ENCODE measurements at regions not wholly inside any gene's neighbourhood (a gene's known extent, or its start where the extent isn't known, plus 50 kb on each side); places are given as distances from the start of the nearest gene placed in this dataset.

DNA sequence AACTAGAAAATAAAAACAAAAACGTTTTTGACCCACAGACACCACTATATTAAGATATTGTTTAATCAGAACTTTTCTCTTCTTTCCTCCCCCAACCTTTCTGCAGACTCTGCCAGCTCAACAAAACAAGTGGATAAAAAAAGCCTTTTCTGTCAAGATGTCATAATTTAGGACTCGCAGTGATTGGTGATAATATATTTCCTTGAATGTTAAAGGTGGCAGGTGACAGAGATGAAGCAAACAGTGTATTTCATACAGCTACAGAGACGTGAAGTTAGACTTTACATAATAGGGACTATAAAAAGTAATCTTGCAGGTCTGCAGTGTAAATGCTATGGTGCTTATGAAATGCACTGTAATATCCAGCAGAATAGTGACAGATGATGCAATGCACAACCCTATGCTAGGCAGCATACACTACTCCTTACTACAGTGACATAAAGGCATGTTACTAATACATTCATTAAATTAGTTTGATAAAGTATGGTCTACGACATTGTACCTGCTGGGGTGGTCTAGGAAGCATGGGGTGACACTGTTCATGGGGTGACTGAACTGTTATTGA lies 326.7 kb upstream of the GRAMD2B start:
- H3K27ac ChIP-seq (ENCODE audit: low read depth, low read length): no peak overlapping the region
- H3K36me3 ChIP-seq (ENCODE audit: insufficient read depth, low read length): no peaks in the 10 kb centered on the region
- H3K9me3 ChIP-seq (ENCODE audit: low read length): no peaks in the 10 kb centered on the region
- no peaks in the 10 kb centered on the region for H3K27me3 ChIP-seq (ENCODE audit: control insufficient read depth in 1 of 2, insufficient read depth in 2 of 2, low read length in 2 of 2)
- H3K4me1 ChIP-seq (ENCODE audit: insufficient read depth, low read length): no peaks in the 10 kb centered on the region
- H3K4me3 ChIP-seq (ENCODE audit: low read depth in 1 of 2, low read length in 2 of 2): no peak overlapping the region
- H3K9ac ChIP-seq (ENCODE audit: low read length): no peak overlapping the region

DNA sequence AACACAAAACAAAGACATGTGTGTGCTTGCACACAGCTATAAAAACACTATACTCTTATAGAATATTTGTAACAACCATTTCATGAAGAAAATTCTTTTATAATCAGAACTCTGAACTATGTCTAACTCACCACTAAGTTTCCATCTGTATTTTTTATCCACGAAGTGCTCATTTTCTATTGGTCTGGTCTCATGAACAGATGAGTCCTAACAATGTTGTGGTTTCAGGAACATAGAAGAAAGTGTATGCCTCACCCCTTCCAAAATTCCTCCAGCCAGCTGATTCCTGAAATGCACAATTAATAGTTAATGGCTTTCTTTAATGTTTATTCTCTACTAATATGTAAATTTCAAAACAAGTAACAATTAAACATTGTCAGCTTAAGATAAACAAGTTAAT lies 325.3 kb upstream of the GRAMD2B start:
- Histone ChIP-seq H3K27ac (ENCODE audit: low read depth, low read length) (no peak overlapping the region), H3K9ac (ENCODE audit: low read length) (no peak overlapping the region), H3K36me3 (ENCODE audit: insufficient read depth, low read length) (no peaks in the 10 kb centered on the region), H3K27me3 (ENCODE audit: control insufficient read depth in 1 of 2, insufficient read depth in 2 of 2, low read length in 2 of 2) (no peaks in the 10 kb centered on the region), H3K9me3 (ENCODE audit: low read length) (no peaks in the 10 kb centered on the region), H3K4me1 (ENCODE audit: insufficient read depth, low read length) (no peaks in the 10 kb centered on the region), H3K4me3 (ENCODE audit: low read depth in 1 of 2, low read length in 2 of 2) (no peak overlapping the region)

DNA sequence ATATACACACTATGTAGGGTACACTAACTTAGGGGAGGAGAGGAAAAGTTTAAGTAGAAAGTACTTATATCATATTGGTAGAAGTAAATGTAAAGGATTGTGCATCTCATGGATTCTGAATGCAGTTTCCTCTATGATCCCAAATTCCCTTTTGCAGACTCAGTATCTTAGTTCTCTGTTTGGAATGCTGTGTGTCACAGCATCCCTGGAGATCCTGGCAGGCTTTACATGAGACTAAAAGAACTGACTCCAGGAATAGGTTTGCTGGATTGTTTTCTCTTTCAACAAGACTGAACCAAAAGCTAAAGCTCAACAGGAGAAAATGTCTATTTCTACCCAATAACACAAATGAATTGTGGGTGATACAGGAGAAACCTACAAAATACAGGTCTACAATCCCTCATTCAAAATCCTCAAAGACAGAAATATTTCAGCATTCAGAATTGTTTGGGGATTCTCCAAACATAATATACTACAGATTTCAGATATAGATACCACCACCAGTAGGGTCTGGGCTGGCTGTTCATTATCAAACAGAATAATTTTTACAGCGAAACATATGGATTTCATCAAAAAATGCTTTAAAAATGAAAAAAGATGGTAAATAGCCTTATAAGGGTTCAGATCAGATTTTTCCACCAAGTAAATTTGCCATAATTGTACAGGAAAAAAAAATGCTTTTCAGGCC lies 324.7 kb upstream of the GRAMD2B start:
- no peak overlapping the region for H3K9ac ChIP-seq (ENCODE audit: low read length)

DNA sequence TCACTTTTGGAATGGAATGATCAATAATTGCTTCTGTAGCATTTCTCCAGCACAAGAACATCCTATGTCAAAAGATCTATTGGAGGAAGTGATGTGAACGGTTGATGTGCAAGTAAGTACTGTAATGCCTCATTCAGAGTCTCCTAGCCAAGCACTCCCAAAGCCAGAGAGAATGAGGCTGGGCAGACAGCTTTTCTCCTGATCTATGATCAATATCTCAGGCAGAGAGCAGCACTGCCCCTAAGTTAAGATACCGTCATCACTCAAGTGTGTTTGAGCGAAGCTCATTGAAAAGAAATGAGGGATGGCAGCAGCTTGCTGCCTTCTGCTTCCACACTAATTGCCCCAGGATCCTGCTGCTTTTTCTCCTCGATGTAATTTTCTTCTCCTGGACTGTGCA lies 324.1 kb upstream of the GRAMD2B start:
- H3K4me3 ChIP-seq (ENCODE audit: low read depth in 1 of 2, low read length in 2 of 2): no peak overlapping the region
- no peak overlapping the region for H3K9ac ChIP-seq (ENCODE audit: low read length)
- no peak overlapping the region for H3K27ac ChIP-seq (ENCODE audit: low read depth, low read length)
- H3K9me3 ChIP-seq (ENCODE audit: low read length): no peaks in the 10 kb centered on the region
- H3K27me3 ChIP-seq (ENCODE audit: control insufficient read depth in 1 of 2, insufficient read depth in 2 of 2, low read length in 2 of 2): no peaks in the 10 kb centered on the region
- H3K36me3 ChIP-seq (ENCODE audit: insufficient read depth, low read length): no peaks in the 10 kb centered on the region
- no peaks in the 10 kb centered on the region for H3K4me1 ChIP-seq (ENCODE audit: insufficient read depth, low read length)

More for the DNA sequence above, 324.7 kb upstream of the GRAMD2B start:
- Histone ChIP-seq H3K27me3 (ENCODE audit: control insufficient read depth in 1 of 2, insufficient read depth in 2 of 2, low read length in 2 of 2) (no peaks in the 10 kb centered on the region), H3K27ac (ENCODE audit: low read depth, low read length) (no peak overlapping the region), H3K9me3 (ENCODE audit: low read length) (no peaks in the 10 kb centered on the region), H3K4me1 (ENCODE audit: insufficient read depth, low read length) (no peaks in the 10 kb centered on the region), H3K4me3 (ENCODE audit: low read depth in 1 of 2, low read length in 2 of 2) (no peak overlapping the region), H3K36me3 (ENCODE audit: insufficient read depth, low read length) (no peaks in the 10 kb centered on the region)

DNA sequence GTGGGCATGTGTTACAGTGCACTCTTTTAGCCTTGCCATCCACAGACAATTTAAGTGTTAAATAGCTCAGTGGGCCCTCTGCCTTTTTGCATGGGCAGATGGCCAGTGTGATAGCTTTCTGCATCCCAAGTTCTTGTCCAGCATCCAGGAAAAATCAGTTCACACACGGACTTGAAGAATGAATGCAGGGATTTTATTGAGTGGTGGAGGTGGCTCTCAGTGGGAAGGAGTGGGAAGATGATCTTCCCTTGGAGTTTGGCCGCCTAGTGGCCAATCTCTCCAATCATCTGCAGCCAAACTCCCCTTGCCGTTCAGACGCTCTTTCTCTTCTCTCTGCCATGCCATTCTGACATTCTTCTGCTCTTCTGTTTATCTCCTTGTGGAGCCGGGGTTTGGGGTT lies 322.4 kb upstream of the GRAMD2B start:
- H3K36me3 ChIP-seq (ENCODE audit: insufficient read depth, low read length): no peaks in the 10 kb centered on the region
- no peaks in the 10 kb centered on the region for H3K4me1 ChIP-seq (ENCODE audit: insufficient read depth, low read length)
- H3K27ac ChIP-seq (ENCODE audit: low read depth, low read length): no peak overlapping the region
- H3K9ac ChIP-seq (ENCODE audit: low read length): no peak overlapping the region
- no peak overlapping the region for H3K4me3 ChIP-seq (ENCODE audit: low read depth in 1 of 2, low read length in 2 of 2)
- H3K9me3 ChIP-seq (ENCODE audit: low read length): no peaks in the 10 kb centered on the region
- no peaks in the 10 kb centered on the region for H3K27me3 ChIP-seq (ENCODE audit: control insufficient read depth in 1 of 2, insufficient read depth in 2 of 2, low read length in 2 of 2)

- no peak overlapping the region for H3K4me3 ChIP-seq (ENCODE audit: low read depth in 1 of 2, low read length in 2 of 2)
- no peak overlapping the region for H3K27ac ChIP-seq (ENCODE audit: low read depth, low read length)
- H3K9me3 ChIP-seq (ENCODE audit: low read length): no peaks in the 10 kb centered on the region
- no peaks in the 10 kb centered on the region for H3K36me3 ChIP-seq (ENCODE audit: insufficient read depth, low read length)
- H3K4me1 ChIP-seq (ENCODE audit: insufficient read depth, low read length): no peaks in the 10 kb centered on the region
- H3K9ac ChIP-seq (ENCODE audit: low read length): no peak overlapping the region
- no peaks in the 10 kb centered on the region for H3K27me3 ChIP-seq (ENCODE audit: control insufficient read depth in 1 of 2, insufficient read depth in 2 of 2, low read length in 2 of 2)
These were observed 321.3 kb upstream of the GRAMD2B start for GRCh38 chr5:126101901-126102300.

DNA sequence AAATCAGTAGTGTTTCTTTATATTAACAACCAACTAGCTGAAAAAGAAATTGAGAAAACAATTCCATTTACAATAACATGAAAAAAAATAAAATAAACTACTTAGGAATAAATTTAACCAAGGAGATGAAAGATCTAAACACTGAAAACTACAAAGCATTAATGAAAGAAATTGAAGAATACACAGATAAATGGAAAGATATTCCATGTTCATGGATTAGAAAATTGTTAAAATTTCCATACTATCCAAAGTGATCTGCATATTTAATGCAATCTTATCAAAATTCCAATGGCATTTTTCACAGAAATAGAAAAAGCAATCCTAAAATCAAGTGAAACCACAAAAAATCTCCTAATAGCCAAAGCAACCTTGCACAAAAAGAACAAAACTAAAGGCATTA lies 320.2 kb upstream of the GRAMD2B start:
- Histone ChIP-seq H3K4me3 (ENCODE audit: low read depth in 1 of 2, low read length in 2 of 2) (no peak overlapping the region), H3K27ac (ENCODE audit: low read depth, low read length) (no peak overlapping the region), H3K9ac (ENCODE audit: low read length) (no peak overlapping the region)

GRCh38 chr5:126103868-126104267 lies 319.3 kb upstream of the GRAMD2B start:
- H3K27ac ChIP-seq (ENCODE audit: low read depth, low read length): no peak overlapping the region
- H3K9ac ChIP-seq (ENCODE audit: low read length): no peak overlapping the region
- no peak overlapping the region for H3K4me3 ChIP-seq (ENCODE audit: low read depth in 1 of 2, low read length in 2 of 2)
- no peaks in the 10 kb centered on the region for H3K36me3 ChIP-seq (ENCODE audit: insufficient read depth, low read length)
- H3K9me3 ChIP-seq (ENCODE audit: low read length): no peaks in the 10 kb centered on the region
- no peaks in the 10 kb centered on the region for H3K4me1 ChIP-seq (ENCODE audit: insufficient read depth, low read length)
- H3K27me3 ChIP-seq (ENCODE audit: control insufficient read depth in 1 of 2, insufficient read depth in 2 of 2, low read length in 2 of 2): no peaks in the 10 kb centered on the region

More for the DNA sequence above, 320.2 kb upstream of the GRAMD2B start:
- no peaks in the 10 kb centered on the region for H3K9me3 ChIP-seq (ENCODE audit: low read length)
- H3K36me3 ChIP-seq (ENCODE audit: insufficient read depth, low read length): no peaks in the 10 kb centered on the region
- no peaks in the 10 kb centered on the region for H3K4me1 ChIP-seq (ENCODE audit: insufficient read depth, low read length)
- no peaks in the 10 kb centered on the region for H3K27me3 ChIP-seq (ENCODE audit: control insufficient read depth in 1 of 2, insufficient read depth in 2 of 2, low read length in 2 of 2)

GRCh38 chr5:126104341-126104740 lies 318.9 kb upstream of the GRAMD2B start:
- Histone ChIP-seq H3K9ac (ENCODE audit: low read length) (no peak overlapping the region), H3K27ac (ENCODE audit: low read depth, low read length) (no peak overlapping the region), H3K36me3 (ENCODE audit: insufficient read depth, low read length) (no peaks in the 10 kb centered on the region), H3K4me1 (ENCODE audit: insufficient read depth, low read length) (no peaks in the 10 kb centered on the region), H3K9me3 (ENCODE audit: low read length) (no peaks in the 10 kb centered on the region), H3K4me3 (ENCODE audit: low read depth in 1 of 2, low read length in 2 of 2) (no peak overlapping the region), H3K27me3 (ENCODE audit: control insufficient read depth in 1 of 2, insufficient read depth in 2 of 2, low read length in 2 of 2) (no peaks in the 10 kb centered on the region)

DNA sequence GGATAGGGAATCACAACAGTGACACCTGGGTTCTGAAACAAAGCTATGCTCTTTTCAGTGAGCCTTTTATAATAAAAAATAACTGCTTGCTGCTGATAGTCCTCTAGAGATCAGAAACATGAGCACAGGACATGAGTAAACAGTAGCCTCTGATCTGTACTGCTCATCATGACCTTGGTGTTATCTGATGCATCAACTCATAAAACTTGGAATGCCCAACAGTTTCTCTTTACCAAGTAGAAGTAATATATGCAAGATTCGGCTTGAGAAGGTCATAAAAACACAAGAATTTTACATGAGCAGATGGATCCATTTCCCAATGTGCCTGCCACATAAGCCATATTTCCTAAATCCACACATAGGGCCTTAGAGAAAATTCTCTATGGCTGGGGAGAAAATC lies 318.3 kb upstream of the GRAMD2B start:
- Histone ChIP-seq H3K4me3 (ENCODE audit: low read depth in 1 of 2, low read length in 2 of 2) (no peak overlapping the region), H3K27ac (ENCODE audit: low read depth, low read length) (no peak overlapping the region), H3K9me3 (ENCODE audit: low read length) (no peaks in the 10 kb centered on the region), H3K36me3 (ENCODE audit: insufficient read depth, low read length) (no peaks in the 10 kb centered on the region), H3K27me3 (ENCODE audit: control insufficient read depth in 1 of 2, insufficient read depth in 2 of 2, low read length in 2 of 2) (no peaks in the 10 kb centered on the region), H3K9ac (ENCODE audit: low read length) (no peak overlapping the region), H3K4me1 (ENCODE audit: insufficient read depth, low read length) (no peaks in the 10 kb centered on the region)

DNA sequence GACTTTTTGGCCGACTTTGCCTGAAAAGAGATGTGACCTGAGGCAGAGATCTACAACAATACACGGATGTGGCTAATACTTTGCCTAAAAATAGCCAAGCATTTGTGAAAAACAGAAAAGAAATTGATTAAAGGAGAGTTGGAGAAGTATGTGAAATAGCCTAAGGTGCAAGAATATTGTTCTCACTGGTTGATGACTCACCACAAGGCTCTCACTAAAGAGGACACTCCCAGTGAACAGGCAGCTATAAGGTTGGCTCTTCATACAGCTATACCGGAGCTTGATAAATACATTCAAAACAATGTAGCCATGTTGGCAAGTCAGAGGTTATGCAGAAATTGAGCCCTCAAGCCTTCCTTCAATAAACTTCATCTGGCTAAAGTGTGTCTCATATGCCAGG lies 317.2 kb upstream of the GRAMD2B start:
- Histone ChIP-seq H3K4me3 (ENCODE audit: low read depth in 1 of 2, low read length in 2 of 2) (no peak overlapping the region), H3K27ac (ENCODE audit: low read depth, low read length) (no peak overlapping the region), H3K36me3 (ENCODE audit: insufficient read depth, low read length) (no peaks in the 10 kb centered on the region), H3K9ac (ENCODE audit: low read length) (no peak overlapping the region), H3K9me3 (ENCODE audit: low read length) (no peaks in the 10 kb centered on the region), H3K27me3 (ENCODE audit: control insufficient read depth in 1 of 2, insufficient read depth in 2 of 2, low read length in 2 of 2) (no peaks in the 10 kb centered on the region), H3K4me1 (ENCODE audit: insufficient read depth, low read length) (no peaks in the 10 kb centered on the region)

- H3K27ac ChIP-seq (ENCODE audit: low read depth, low read length): no peak overlapping the region
These were observed 315.8 kb upstream of the GRAMD2B start for GRCh38 chr5:126107381-126107780.

More at GRCh38 chr5:126107381-126107780, 315.8 kb upstream of the GRAMD2B start:
- Histone ChIP-seq H3K4me1 (ENCODE audit: insufficient read depth, low read length) (no peaks in the 10 kb centered on the region), H3K9me3 (ENCODE audit: low read length) (no peaks in the 10 kb centered on the region), H3K4me3 (ENCODE audit: low read depth in 1 of 2, low read length in 2 of 2) (no peak overlapping the region), H3K9ac (ENCODE audit: low read length) (no peak overlapping the region), H3K36me3 (ENCODE audit: insufficient read depth, low read length) (no peaks in the 10 kb centered on the region), H3K27me3 (ENCODE audit: control insufficient read depth in 1 of 2, insufficient read depth in 2 of 2, low read length in 2 of 2) (no peaks in the 10 kb centered on the region)

Measured in muscle layer of colon (tissue), 2 donors.